Nephron (organoid): ENCODE measurements at regions not wholly inside any gene's neighbourhood (a gene's known extent, or its start where the extent isn't known, plus 50 kb on each side); places are given as distances from the start of the nearest gene placed in this dataset.

Experiments
- H3K27ac Mint-ChIP-seq, 3 experiments: 2 replicates each; pipeline ENCODE4 v1.8.0; 2020; ENCODE audit warnings: mixed read lengths in 3 of 3, mild to moderate bottlenecking in 2 of 3, moderate library complexity in 1 of 3
- H3K27me3 Mint-ChIP-seq: 2 replicates; pipeline ENCODE4 v1.8.0; 2021; ENCODE audit warnings: low read depth, mild to moderate bottlenecking, moderate library complexity, mixed read lengths
- H3K36me3 Mint-ChIP-seq: 2 replicates; pipeline ENCODE4 v1.8.0; 2020; ENCODE audit warnings: low read depth, mixed read lengths
- H3K4me1 Mint-ChIP-seq: 2 replicates; pipeline ENCODE4 v1.8.0; 2020; ENCODE audit warnings: mixed read lengths
- H3K4me3 Mint-ChIP-seq, 3 experiments: 2 replicates each; pipeline ENCODE4 v1.8.0; 2020; ENCODE audit warnings: mild to moderate bottlenecking in 3 of 3, mixed read lengths in 3 of 3, moderate library complexity in 2 of 3
- H3K9me3 Mint-ChIP-seq: 2 replicates; pipeline ENCODE4 v1.8.0; 2020; ENCODE audit warnings: mixed read lengths
- CTCF ChIP-seq, 3 experiments: fragments of 200-600 bp; sonication (generic); IDR thresholded peaks; one replicate each; pipeline ENCODE4 v1.5.0; 2021; ENCODE audit warnings: antibody characterized with exemption in 3 of 3; ENCODE audit not compliant: unreplicated experiment in 3 of 3

DNA sequence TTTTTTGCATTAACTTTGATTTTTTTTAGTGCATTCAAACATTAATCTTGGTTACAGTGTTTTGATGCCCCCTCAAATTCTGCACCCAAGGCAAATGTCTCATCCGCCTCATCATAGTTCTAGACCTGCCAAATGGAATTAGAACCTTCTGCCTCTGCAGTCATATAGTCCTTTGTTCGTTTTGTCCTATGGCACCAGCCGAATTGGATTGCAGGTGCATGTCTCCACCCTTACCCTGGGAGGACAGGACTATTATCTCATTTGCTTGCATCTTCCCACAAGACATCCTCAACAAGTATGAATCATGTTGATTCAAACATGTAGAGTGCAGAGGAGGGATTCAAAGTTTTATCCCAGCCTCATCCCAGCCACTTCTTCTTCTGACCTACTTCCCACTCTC lies 579.1 kb downstream of the VRK1 start:
- H3K27ac Mint-ChIP-seq = no peak overlapping the region
- H3K4me1 Mint-ChIP-seq = peaks cover 5% of the 10 kb centered on the region
- no peak overlapping the region for H3K4me3 Mint-ChIP-seq
- peaks cover 17% of the 10 kb centered on the region for H3K27me3 Mint-ChIP-seq
- H3K36me3 Mint-ChIP-seq = no peaks in the 10 kb centered on the region
- H3K9me3 Mint-ChIP-seq = no peaks in the 10 kb centered on the region
- TF ChIP-seq CTCF (IDR thresholded peaks at IDR 0.05; ENCODE audit: unreplicated experiment in 3 of 3) = no peak

GRCh38 chr14:97377550-97377949 lies 580.4 kb downstream of the VRK1 start:
- TF ChIP-seq CTCF (IDR thresholded peaks at IDR 0.05; ENCODE audit: unreplicated experiment in 3 of 3) = no peak
- Mint-ChIP-seq H3K4me1 (no peaks in the 10 kb centered on the region), H3K36me3 (no peaks in the 10 kb centered on the region)

GRCh38 chr14:97379091-97379531 lies 581.9 kb downstream of the VRK1 start:
- no peak overlapping the region for H3K27ac Mint-ChIP-seq
- no peak for TF ChIP-seq CTCF (IDR thresholded peaks at IDR 0.05; ENCODE audit: unreplicated experiment in 3 of 3)
- H3K27me3 Mint-ChIP-seq = peaks cover 20% of the 10 kb centered on the region
- no peaks in the 10 kb centered on the region for H3K36me3 Mint-ChIP-seq
- no peak overlapping the region for H3K4me3 Mint-ChIP-seq
- no peaks in the 10 kb centered on the region for H3K4me1 Mint-ChIP-seq
- H3K9me3 Mint-ChIP-seq = no peaks in the 10 kb centered on the region

More at GRCh38 chr14:97377550-97377949, 580.4 kb downstream of the VRK1 start:
- H3K4me3 Mint-ChIP-seq = no peak overlapping the region
- peaks cover 17% of the 10 kb centered on the region for H3K27me3 Mint-ChIP-seq
- H3K27ac Mint-ChIP-seq = no peak overlapping the region
- no peaks in the 10 kb centered on the region for H3K9me3 Mint-ChIP-seq

DNA sequence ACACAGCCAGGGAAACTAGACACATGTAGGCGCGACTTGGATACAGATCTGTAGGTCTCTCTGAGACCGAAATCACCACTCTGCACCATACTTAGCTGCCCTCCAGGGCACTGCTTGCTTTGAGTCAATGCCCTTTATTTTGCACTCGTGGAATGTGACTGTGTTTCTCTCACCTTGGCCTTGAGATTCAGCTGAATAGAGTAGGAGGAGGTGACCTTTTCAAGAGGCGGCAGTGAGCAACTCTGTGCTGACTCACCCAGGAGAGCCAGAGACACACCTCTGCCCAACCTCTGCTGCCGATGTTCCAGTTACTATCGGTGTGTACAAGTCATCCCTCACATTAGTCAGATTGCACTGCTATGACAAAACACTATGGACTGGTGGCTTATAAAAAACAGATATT lies 583.4 kb downstream of the VRK1 start:
- no peaks in the 10 kb centered on the region for H3K36me3 Mint-ChIP-seq
- H3K27ac Mint-ChIP-seq = no peak overlapping the region
- H3K4me1 Mint-ChIP-seq = no peaks in the 10 kb centered on the region
- H3K9me3 Mint-ChIP-seq = no peaks in the 10 kb centered on the region
- H3K27me3 Mint-ChIP-seq = peaks cover 21% of the 10 kb centered on the region
- no peak for TF ChIP-seq CTCF (IDR thresholded peaks at IDR 0.05; ENCODE audit: unreplicated experiment in 3 of 3)
- H3K4me3 Mint-ChIP-seq = no peak overlapping the region

DNA sequence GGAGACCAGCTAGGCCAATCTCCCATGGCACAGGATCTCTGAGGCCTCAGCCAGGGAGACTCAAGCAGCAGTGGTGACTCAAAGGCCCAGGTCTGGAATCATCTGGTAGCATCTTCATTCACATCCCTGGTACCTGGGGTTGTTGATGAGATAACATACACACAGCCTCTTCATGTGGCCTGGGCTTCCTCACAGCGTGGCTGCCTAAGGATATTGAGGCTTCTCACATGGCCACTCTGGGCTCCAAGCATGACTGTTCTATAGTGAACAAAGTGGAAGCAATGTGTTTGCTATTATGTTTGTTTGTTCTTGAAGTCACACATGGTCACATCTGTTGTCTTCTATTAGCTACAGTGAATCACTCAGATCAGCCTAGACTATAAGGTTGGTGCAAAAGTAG lies 584.1 kb downstream of the VRK1 start:
- Mint-ChIP-seq H3K36me3 (no peaks in the 10 kb centered on the region), H3K27me3 (peaks cover 25% of the 10 kb centered on the region), H3K4me1 (no peaks in the 10 kb centered on the region), H3K4me3 (no peak overlapping the region), H3K27ac (no peak overlapping the region), H3K9me3 (no peaks in the 10 kb centered on the region)
- TF ChIP-seq CTCF (IDR thresholded peaks at IDR 0.05; ENCODE audit: unreplicated experiment in 3 of 3) = no peak

DNA sequence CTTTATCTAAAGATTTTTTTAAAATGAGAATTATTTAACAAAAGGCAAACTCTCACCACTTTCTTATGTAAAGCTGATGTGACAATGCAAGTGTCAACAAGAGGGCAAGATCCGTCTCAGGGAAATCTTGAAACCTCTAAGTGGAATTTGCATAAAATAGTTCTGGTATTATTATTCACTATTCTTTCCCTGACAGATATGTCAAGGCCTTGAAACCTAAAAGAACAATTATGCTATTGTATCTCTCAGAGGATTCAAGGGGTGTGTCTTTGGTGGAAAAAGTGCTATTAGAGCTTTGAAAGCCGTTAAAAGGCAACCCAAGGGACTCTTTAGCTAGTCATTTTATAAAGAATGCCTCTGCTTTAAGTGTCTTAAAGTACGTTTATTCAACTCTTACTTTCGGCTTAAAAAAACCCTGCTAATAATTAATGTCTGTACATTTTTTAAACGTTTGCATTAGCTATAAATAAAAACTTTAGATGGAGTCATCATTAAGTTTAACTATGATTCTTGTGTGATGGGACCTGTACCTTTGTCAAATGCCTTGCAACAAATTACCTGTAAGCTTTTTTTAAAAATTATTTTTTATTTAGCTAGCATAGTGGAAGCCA lies 585.5 kb downstream of the VRK1 start:
- no peaks in the 10 kb centered on the region for H3K36me3 Mint-ChIP-seq
- H3K4me1 Mint-ChIP-seq = no peaks in the 10 kb centered on the region
- H3K27ac Mint-ChIP-seq = no peak overlapping the region
- H3K4me3 Mint-ChIP-seq = no peak overlapping the region
- peaks cover 25% of the 10 kb centered on the region for H3K27me3 Mint-ChIP-seq
- TF ChIP-seq CTCF (IDR thresholded peaks at IDR 0.05; ENCODE audit: unreplicated experiment in 3 of 3) = no peak
- no peaks in the 10 kb centered on the region for H3K9me3 Mint-ChIP-seq
